Fibroblast of lung (primary cell): ENCODE measurements at regions not wholly inside any gene's neighbourhood (a gene's known extent, or its start where the extent isn't known, plus 50 kb on each side); places are given as distances from the start of the nearest gene placed in this dataset.

ENCODE experiments used
- EZH2 ChIP-seq: IDR thresholded peaks from 2 replicates; pipeline ENCODE4 v1.5.1; 2012; ENCODE audit warnings: low read length, control low read depth, mild to moderate bottlenecking; ENCODE audit errors: missing control alignments
- TF ChIP-seq, protein P1 (sequence below), 2 donors: IDR thresholded peaks in 1 of 2; conservative IDR thresholded peaks in 1 of 2; 1 replicate in 1 of 2; 2 replicates in 1 of 2; pipeline ENCODE4 v1.5.1; 2011 to 2012; ENCODE audit warnings: low read length in 2 of 2, control low read depth in 1 of 2, inconsistent platforms in 1 of 2, low read depth in 1 of 2, mild to moderate bottlenecking in 1 of 2

GRCh38 chr19:31675193-31675913 is 326.1 kb upstream of the TSHZ3 start:
- TF ChIP-seq, protein P1, sequence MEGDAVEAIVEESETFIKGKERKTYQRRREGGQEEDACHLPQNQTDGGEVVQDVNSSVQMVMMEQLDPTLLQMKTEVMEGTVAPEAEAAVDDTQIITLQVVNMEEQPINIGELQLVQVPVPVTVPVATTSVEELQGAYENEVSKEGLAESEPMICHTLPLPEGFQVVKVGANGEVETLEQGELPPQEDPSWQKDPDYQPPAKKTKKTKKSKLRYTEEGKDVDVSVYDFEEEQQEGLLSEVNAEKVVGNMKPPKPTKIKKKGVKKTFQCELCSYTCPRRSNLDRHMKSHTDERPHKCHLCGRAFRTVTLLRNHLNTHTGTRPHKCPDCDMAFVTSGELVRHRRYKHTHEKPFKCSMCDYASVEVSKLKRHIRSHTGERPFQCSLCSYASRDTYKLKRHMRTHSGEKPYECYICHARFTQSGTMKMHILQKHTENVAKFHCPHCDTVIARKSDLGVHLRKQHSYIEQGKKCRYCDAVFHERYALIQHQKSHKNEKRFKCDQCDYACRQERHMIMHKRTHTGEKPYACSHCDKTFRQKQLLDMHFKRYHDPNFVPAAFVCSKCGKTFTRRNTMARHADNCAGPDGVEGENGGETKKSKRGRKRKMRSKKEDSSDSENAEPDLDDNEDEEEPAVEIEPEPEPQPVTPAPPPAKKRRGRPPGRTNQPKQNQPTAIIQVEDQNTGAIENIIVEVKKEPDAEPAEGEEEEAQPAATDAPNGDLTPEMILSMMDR (conservative IDR thresholded peaks at IDR 0.05 in 1 of 2, IDR thresholded peaks at IDR 0.05 in 1 of 2; ENCODE audit: low read depth in 1 of 2, low read length in 2 of 2): no peak
- TF ChIP-seq EZH2: no peak
